NOMO-1 treated with DMSO at 0.1 percent for 48 hours (cell line): ENCODE measurements at regions not wholly inside any gene's neighbourhood (a gene's known extent, or its start where the extent isn't known, plus 50 kb on each side); places are given as distances from the start of the nearest gene placed in this dataset.
"Not testable (repeated sequence)": the region's sequence is repeated elsewhere in the genome, so short reads cannot be mapped to it uniquely, and the experiment has no call there.

ENCODE experiments used
- DNase-seq: peaks from one replicate; lab custom pipeline; 2025; ENCODE audit not compliant: unreplicated experiment; lab: John Stamatoyannopoulos, UW

- DNase-seq = no peak
These were observed 100.6 kb upstream of the IGF1R start for GRCh38 chr15:98547741-98548138.

DNA sequence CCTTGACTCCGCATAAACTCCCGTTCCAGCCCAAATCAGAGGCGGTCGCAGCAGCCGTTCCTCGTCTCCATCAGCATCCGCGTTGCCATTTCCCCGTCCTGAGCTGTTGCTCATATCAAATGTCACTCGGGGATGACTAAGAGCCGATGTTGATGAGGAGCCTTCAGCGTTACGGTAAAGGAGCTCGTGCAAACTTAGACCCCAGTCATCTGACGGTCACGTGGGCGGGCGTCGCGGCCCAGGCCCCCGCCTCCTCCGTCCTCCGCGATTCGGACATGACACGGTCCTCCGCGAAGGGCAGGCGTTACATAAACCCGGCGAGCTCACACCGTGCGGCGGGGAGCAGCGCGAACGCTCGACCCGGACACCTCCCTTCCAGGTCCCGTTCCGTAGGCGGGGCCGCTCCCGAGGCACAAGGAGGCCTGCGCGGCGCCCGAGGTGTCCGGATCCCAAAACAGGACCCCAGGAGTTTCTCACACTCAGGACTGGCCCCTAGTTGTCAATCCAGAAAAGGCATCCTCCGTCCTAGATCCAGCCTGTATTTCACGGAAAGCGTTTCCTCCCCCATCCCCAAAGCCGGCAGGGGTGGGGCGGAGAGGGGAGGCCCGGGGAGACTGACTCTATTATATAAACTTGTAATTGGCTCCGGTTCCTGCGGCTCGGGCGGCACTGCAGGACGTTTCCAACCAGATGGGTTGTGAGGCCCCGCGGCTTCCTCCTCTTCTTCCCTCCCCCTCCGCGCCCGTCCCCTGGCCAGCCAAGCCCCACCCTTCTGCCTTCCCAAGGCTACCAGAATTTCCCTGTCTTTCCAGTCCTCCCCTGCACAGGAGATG, 100.0 kb upstream of the IGF1R start:
- no peak for DNase-seq

DNA sequence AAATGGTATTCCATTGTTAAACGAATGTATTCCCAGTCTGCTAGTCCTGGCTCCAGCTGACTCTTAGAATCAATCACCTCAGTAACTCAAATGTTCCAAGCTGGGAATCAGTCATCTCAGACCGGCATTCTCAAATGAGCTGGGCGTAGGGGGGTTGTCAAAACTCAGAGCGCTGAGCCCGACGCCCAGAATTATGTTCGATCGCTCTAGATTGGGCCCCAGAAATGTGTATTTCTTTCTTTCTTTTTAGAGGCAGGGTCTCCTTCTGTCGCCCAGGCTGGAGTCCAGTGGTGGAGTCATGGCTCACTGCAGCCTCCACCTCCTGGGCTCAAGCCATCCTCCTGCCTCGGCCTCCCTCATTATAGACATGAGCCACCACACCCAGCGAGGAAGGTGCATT, 99.3 kb upstream of the IGF1R start:
- DNase-seq = no peak

GRCh38 chr15:98549741-98550140, 98.6 kb upstream of the IGF1R start:
- DNase-seq = no peak

DNA sequence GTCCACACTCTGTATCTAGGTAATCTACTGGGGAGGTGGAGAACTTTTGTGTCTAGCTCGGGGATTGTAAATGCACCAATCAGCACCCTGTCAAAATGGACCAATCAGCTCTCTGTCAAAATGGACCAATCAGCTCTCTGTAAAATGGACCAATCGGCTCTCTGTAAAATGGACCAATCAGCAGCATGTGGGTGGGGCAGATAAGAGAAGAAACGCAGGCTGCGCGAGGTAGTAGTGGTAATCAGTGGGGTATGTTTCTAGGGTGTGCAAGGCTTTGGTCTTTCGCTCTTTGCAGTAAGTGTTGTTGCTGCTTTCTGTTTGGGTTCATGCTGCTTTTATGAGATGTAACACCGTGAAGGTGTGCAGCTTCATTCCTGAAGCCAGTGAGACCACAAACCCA, 98.0 kb upstream of the IGF1R start:
- not testable (repeated sequence) for DNase-seq

DNA sequence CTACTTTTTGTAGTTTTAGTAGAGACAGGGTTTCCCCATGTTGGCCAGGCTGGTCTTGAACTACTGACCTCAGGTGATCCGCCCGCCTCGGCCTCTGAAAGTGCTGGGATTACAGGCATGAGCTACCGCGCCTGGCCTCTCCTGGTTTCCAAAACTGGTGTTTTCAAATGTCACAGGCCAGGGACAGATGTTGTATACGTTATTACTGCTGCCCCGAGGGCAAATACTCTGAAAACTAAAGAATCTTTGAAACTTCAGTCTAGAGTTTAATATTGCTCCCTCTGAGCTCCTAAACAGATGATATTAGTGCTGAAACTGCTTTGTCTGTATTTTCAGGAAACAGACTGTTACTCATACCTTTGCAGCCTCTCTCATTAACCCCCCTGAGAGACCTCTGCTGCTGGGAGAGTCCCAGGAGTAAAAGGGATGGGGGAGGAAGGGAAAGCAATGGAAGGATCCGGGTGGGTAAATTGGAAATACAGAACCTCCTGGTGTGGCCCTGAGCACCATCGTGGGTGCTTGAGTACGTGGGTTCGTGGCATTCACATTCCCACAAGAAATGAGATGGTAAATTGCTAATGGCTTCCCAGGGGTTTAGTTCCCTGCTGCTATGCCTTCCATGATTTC, 96.3 kb upstream of the IGF1R start:
- DNase-seq = no peak

DNA sequence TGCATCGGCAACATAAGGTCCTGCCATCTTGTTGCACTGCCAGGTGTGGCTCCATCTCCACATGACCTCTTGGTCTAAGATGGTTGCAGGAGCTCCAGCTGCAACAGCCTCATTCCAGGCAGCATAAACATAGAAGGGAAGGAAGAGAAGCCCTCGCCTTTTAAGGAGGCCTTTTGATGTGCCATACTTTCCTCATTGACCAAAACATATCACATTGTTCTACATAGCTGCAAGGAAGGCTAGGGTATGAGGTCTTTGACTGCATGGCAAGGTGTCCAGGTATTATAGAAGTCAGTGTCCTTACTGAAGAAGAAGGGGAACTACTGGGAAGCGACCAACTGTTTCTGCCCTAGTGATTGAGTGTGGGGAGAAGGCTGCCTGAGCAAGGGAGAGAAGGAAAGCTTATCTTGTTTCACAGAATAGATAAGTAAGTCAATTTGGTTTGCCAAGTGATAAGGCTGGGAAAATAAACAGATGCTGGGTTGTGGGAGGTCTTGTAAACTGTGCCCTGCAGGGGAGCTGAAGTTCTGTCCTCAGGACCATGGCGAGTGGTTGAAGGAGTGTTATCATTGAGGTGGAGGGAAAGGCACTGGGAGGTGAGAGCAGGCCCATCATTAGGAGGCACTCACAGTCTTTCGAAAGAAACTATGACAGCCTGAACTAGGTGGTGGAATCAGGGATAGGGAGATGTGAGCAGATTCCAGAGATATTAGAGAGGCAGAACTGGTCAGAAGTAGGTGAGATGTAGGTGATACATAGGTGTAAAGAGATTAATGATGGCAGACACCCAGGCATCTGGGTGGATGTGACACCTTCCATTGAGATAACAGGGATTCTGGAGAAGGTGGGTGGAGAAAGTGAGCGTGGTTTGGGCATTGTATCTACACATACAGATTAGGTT, 93.8 kb upstream of the IGF1R start:
- no peak for DNase-seq

DNA sequence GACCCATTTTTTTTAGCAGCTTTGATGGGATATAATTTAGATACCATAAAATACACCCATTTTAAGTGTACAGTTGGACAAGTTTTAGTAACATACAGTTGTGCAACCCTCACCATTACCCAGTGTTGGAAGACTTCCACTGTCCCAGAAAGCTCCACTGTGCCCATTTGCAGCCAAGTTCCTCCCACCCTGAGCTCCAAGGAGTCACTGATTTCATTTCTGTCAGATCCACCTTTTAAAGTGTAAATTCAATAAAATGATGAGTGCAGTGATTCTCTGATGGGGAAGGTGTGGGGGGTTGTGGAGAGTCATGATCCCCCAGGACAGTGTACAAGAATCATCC, 93.2 kb upstream of the IGF1R start:
- DNase-seq = no peak

GRCh38 chr15:98556321-98556720, 92.0 kb upstream of the IGF1R start:
- no peak for DNase-seq

GRCh38 chr15:98560338-98560737, 88.0 kb upstream of the IGF1R start:
- no peak for DNase-seq

GRCh38 chr15:98561169-98561941, 87.0 kb upstream of the IGF1R start:
- no peak for DNase-seq

GRCh38 chr15:98562331-98562937, 85.9 kb upstream of the IGF1R start:
- DNase-seq = no peak

DNA sequence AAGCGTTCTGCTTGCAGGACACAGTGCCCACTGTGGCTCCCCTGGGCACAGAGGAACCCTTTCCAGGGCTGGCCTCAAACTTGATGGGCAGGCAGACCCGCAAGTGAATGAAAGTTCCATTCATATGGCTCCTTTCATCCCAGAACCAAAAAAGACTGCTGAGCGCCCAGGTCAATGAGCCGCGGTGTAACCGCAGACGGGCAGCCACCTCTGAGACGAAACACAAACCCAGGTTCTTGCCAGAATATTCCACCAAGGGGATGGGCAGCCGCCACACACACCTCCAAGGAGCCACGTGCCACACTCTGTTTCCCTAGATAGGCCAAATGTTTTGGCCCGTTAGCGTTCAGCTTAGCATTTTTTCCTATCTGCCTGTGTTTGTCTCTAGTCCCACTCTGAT, 82.8 kb upstream of the IGF1R start:
- DNase-seq = no peak

- no peak for DNase-seq
These were observed 80.4 kb upstream of the IGF1R start for GRCh38 chr15:98567951-98568350.

- no peak for DNase-seq
These were observed 79.8 kb upstream of the IGF1R start for GRCh38 chr15:98568382-98569017.

- DNase-seq = no peak
These were observed 78.2 kb upstream of the IGF1R start for GRCh38 chr15:98570119-98570518.

DNA sequence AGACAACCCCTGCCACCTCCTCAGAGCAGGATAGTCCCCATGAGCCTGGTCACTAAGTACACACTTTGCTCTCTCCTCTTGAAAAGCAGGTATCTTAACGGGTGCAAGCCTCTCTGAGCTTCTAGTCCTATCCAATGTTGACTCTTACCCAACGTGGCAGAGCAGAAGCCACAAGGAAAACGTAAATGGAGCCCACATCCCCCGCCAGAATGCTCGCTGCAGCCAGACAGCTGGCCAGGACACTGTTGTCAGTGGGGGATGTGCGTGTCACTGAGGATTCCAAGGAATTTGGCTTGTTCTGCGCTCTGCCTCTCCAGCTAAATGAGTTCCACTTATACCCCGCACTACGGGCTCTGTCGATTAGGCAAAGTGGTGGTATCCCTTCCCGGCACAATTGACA, 67.8 kb upstream of the IGF1R start:
- DNase-seq = no peak

GRCh38 chr15:98581715-98582114, 66.6 kb upstream of the IGF1R start:
- DNase-seq = no peak

DNA sequence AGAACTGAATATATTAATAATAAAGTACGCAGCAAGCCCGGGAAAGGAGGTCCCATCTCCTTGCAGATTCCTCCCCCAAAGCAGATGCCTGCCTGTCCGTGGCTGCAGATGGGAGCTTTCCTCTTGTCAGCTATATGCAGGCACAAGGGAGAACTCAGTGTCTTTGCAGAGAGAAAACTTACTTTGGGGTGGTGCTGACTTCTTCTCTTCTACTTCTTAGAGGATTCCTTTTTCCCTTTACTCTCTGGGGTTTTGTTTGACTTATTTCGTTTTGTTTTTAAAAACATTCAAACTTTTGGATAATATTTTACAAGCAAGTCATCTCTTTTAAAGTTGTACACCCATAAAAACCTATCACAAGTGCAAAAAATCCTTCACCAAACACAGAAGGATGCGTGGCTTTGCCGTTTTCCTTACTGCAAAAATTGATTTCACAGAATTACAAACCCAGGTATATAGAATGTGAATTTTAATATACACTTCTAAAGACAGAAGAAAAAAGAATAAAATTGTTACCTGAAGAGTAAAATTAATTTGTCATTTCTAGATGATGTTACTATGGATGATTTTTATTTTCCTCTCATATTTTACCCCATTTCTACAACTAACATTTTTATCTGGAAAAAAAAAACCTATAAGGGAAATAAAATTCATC, 65.3 kb upstream of the IGF1R start:
- DNase-seq = no peak
